ENCODE measurements at regions not wholly inside any gene's neighbourhood (a gene's known extent, or its start where the extent isn't known, plus 50 kb on each side); places are given as distances from the start of the nearest gene placed in this dataset.

GRCh38 chr11:32215157-32215556, 124.3 kb downstream of the RCN1 start:
- TF ChIP-seq POLR2A (IDR thresholded peaks at IDR 0.05) (no peak), CTCF (IDR thresholded peaks at IDR 0.05) (no peak)
